ENCODE measurements at regions not wholly inside any gene's neighbourhood (a gene's known extent, or its start where the extent isn't known, plus 50 kb on each side); places are given as distances from the start of the nearest gene placed in this dataset.

GRCh38 chr20:12717061-12717460, 291.7 kb upstream of the SPTLC3 start:
- no peak for DNase-seq (ENCODE audit: extremely low spot score in 2 of 2)
- intact Hi-C loops (cut with DNase I), result no loop called here
- Histone ChIP-seq H3K27me3 (no peaks in the 10 kb centered on the region), H3K4me3 (no peak overlapping the region), H3K4me1 (no peaks in the 10 kb centered on the region), H3K36me3 (no peaks in the 10 kb centered on the region), H3K27ac (no peak overlapping the region), H3K9me3 (no peaks in the 10 kb centered on the region)
- TF ChIP-seq POLR2AphosphoS5 (IDR thresholded peaks at IDR 0.05; ENCODE audit: insufficient read depth in 1 of 2, low read depth in 1 of 2) (no peak), CTCF (IDR thresholded peaks at IDR 0.05) (no peak), POLR2A (IDR thresholded peaks at IDR 0.05) (no peak)

DNA sequence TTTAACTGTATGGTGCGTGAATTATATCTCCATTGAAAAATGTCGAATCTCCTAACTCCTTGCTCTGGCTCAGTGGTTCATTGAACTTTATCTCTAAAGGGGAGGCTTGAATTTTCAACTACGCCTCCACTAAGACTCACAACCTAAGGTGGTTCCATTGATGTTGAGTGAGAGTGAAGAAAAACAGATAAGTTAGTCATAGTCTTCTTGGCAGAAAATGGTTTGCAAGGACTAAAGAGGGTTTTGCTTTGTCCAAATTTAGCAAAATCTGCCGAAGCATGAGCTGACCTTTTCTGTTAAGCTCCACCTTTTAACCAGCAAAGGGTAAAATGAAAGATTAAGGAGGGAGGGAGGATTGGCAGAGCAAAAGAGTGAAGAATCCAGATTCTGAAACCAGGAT, 290.2 kb upstream of the SPTLC3 start:
- Histone ChIP-seq H3K4me3 (no peak overlapping the region), H3K9me3 (no peaks in the 10 kb centered on the region), H3K27me3 (no peaks in the 10 kb centered on the region), H3K4me1 (no peaks in the 10 kb centered on the region), H3K27ac (no peak overlapping the region), H3K36me3 (no peaks in the 10 kb centered on the region)
- no peak for TF ChIP-seq POLR2A (IDR thresholded peaks at IDR 0.05)
- TF ChIP-seq CTCF (IDR thresholded peaks at IDR 0.05), result no peak
- TF ChIP-seq POLR2AphosphoS5 (IDR thresholded peaks at IDR 0.05; ENCODE audit: insufficient read depth in 1 of 2, low read depth in 1 of 2), result no peak
- no peak for DNase-seq (ENCODE audit: extremely low spot score in 2 of 2)
- intact Hi-C loops (cut with DNase I), result no loop called here

- DNase-seq (ENCODE audit: extremely low spot score in 2 of 2), result no peak
- H3K36me3 ChIP-seq, result no peaks in the 10 kb centered on the region
- no peak overlapping the region for H3K4me3 ChIP-seq
- TF ChIP-seq POLR2AphosphoS5 (IDR thresholded peaks at IDR 0.05; ENCODE audit: insufficient read depth in 1 of 2, low read depth in 1 of 2), result no peak
- no peak for TF ChIP-seq CTCF (IDR thresholded peaks at IDR 0.05)
- no peak for TF ChIP-seq POLR2A (IDR thresholded peaks at IDR 0.05)
- intact Hi-C loops (cut with DNase I), result no loop called here
- no peaks in the 10 kb centered on the region for H3K27me3 ChIP-seq
- H3K27ac ChIP-seq, result no peak overlapping the region
- H3K9me3 ChIP-seq, result no peaks in the 10 kb centered on the region
- no peaks in the 10 kb centered on the region for H3K4me1 ChIP-seq
Observed at GRCh38 chr20:12721636-12722035, 287.1 kb upstream of the SPTLC3 start.

DNA sequence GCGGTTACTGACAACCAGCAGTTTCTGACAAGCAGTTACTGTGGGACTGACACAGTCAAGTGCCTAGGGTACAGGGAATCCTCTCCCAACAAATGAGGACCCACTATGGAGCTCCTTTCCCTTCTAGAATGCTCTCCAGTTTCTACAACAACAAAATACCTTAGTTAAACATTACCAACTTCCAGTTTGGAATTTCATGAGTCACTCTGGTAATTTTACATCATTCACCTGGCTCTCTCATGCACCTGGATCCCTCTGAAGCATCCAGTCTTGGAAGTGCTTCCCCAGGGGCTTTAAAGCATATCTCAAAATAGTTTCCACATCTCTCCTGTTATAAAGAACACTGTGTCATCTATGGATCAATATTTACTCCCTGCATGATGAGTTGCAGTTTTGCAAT, 286.7 kb upstream of the SPTLC3 start:
- no peak overlapping the region for H3K4me3 ChIP-seq
- no peaks in the 10 kb centered on the region for H3K36me3 ChIP-seq
- H3K27me3 ChIP-seq, result no peaks in the 10 kb centered on the region
- no peak for DNase-seq (ENCODE audit: extremely low spot score in 2 of 2)
- no peaks in the 10 kb centered on the region for H3K9me3 ChIP-seq
- TF ChIP-seq POLR2A (IDR thresholded peaks at IDR 0.05) (no peak), CTCF (IDR thresholded peaks at IDR 0.05) (no peak), POLR2AphosphoS5 (IDR thresholded peaks at IDR 0.05; ENCODE audit: insufficient read depth in 1 of 2, low read depth in 1 of 2) (no peak)
- intact Hi-C loops (cut with DNase I), result no loop called here
- no peaks in the 10 kb centered on the region for H3K4me1 ChIP-seq
- H3K27ac ChIP-seq, result no peak overlapping the region

- Histone ChIP-seq H3K27ac (no peak overlapping the region), H3K4me1 (no peaks in the 10 kb centered on the region), H3K4me3 (no peak overlapping the region), H3K27me3 (no peaks in the 10 kb centered on the region), H3K9me3 (no peaks in the 10 kb centered on the region), H3K36me3 (no peaks in the 10 kb centered on the region)
- intact Hi-C loops (cut with DNase I), result no loop called here
- TF ChIP-seq CTCF (IDR thresholded peaks at IDR 0.05) (no peak), POLR2AphosphoS5 (IDR thresholded peaks at IDR 0.05; ENCODE audit: insufficient read depth in 1 of 2, low read depth in 1 of 2) (no peak), POLR2A (IDR thresholded peaks at IDR 0.05) (no peak)
- no peak for DNase-seq (ENCODE audit: extremely low spot score in 2 of 2)
Observed at GRCh38 chr20:12723811-12724210, 285.0 kb upstream of the SPTLC3 start.

Data from vagina (tissue), 2 donors.